ENCODE measurements at regions not wholly inside any gene's neighbourhood (a gene's known extent, or its start where the extent isn't known, plus 50 kb on each side); places are given as distances from the start of the nearest gene placed in this dataset.

GRCh38 chr11:25730230-25730629, 601.7 kb upstream of the ANO3 start:
- DNase-seq: no peak
- Histone ChIP-seq H3K27ac (no peak overlapping the region), H3K36me3 (no peaks in the 10 kb centered on the region), H3K4me3 (no peak overlapping the region), H3K9me3 (no peaks in the 10 kb centered on the region), H3K27me3 (no peaks in the 10 kb centered on the region), H3K4me1 (no peaks in the 10 kb centered on the region)
- intact Hi-C loops (cut with DNase I; ENCODE audit: low total_unique reads): no loop called here
- TF ChIP-seq CTCF (IDR thresholded peaks at IDR 0.05): no peak
- TF ChIP-seq POLR2A (IDR thresholded peaks at IDR 0.05): no peak

- no peak for DNase-seq
- Histone ChIP-seq H3K36me3 (no peaks in the 10 kb centered on the region), H3K4me3 (no peak overlapping the region), H3K9me3 (no peaks in the 10 kb centered on the region), H3K27me3 (no peaks in the 10 kb centered on the region), H3K4me1 (no peaks in the 10 kb centered on the region), H3K27ac (no peak overlapping the region)
- TF ChIP-seq POLR2A (IDR thresholded peaks at IDR 0.05) (no peak), CTCF (IDR thresholded peaks at IDR 0.05) (no peak)
- intact Hi-C loops (cut with DNase I; ENCODE audit: low total_unique reads): no loop called here
Observed at GRCh38 chr11:25733777-25734176, 598.2 kb upstream of the ANO3 start.

GRCh38 chr11:25734591-25735211, 597.2 kb upstream of the ANO3 start:
- H3K27me3 ChIP-seq: no peaks in the 10 kb centered on the region
- no peaks in the 10 kb centered on the region for H3K9me3 ChIP-seq
- H3K4me1 ChIP-seq: no peaks in the 10 kb centered on the region
- intact Hi-C loops (cut with DNase I; ENCODE audit: low total_unique reads): no loop called here
- TF ChIP-seq CTCF (IDR thresholded peaks at IDR 0.05) (no peak), POLR2A (IDR thresholded peaks at IDR 0.05) (no peak)
- H3K27ac ChIP-seq: no peak overlapping the region
- DNase-seq: no peak
- no peak overlapping the region for H3K4me3 ChIP-seq
- no peaks in the 10 kb centered on the region for H3K36me3 ChIP-seq

GRCh38 chr11:25737071-25737675, 594.8 kb upstream of the ANO3 start:
- TF ChIP-seq CTCF (IDR thresholded peaks at IDR 0.05) (no peak), POLR2A (IDR thresholded peaks at IDR 0.05) (no peak)
- DNase-seq: no peak
- Histone ChIP-seq H3K27ac (no peak overlapping the region), H3K4me3 (no peak overlapping the region), H3K9me3 (no peaks in the 10 kb centered on the region), H3K27me3 (no peaks in the 10 kb centered on the region), H3K4me1 (no peaks in the 10 kb centered on the region), H3K36me3 (no peaks in the 10 kb centered on the region)
- intact Hi-C loops (cut with DNase I; ENCODE audit: low total_unique reads): no loop called here

GRCh38 chr11:25741886-25742285, 590.0 kb upstream of the ANO3 start:
- Histone ChIP-seq H3K36me3 (no peaks in the 10 kb centered on the region), H3K27ac (no peak overlapping the region), H3K27me3 (no peaks in the 10 kb centered on the region), H3K4me3 (no peak overlapping the region), H3K9me3 (no peaks in the 10 kb centered on the region), H3K4me1 (no peaks in the 10 kb centered on the region)
- TF ChIP-seq CTCF (IDR thresholded peaks at IDR 0.05) (no peak), POLR2A (IDR thresholded peaks at IDR 0.05) (no peak)
- intact Hi-C loops (cut with DNase I; ENCODE audit: low total_unique reads): no loop called here
- no peak for DNase-seq
